ENCODE measurements at regions not wholly inside any gene's neighbourhood (a gene's known extent, or its start where the extent isn't known, plus 50 kb on each side); places are given as distances from the start of the nearest gene placed in this dataset.
A peak's percentile ranks its signal among the peaks of the same experiment; 100 is the strongest.

DNA sequence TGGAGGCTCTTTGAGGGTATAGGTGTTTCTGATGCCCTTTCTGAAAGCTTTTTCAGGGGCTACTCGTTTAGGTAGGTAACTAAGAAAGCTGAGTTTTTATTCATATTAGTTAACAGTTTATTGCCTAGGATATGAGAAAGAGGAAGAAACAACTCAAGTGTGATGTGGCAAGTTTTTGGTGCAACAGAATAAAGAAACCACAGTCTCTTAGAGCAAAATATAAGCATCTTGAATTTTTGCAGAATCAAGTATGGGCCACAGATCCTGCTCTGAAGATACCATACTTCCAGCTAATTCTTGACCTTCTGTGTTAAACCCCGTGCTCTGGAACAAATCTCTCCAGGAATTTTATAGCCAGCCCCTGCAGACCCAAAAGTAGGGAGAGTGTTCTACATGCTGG, 147.7 kb upstream of the SLC1A4 start:
- CTCF ChIA-PET = interaction anchor here (1.7 to 2.5 kb wide), 2 partner anchors 9 to 195 kb away, joined by 6 to 8 read pairs; no protein-coding TSS in a partner anchor
- ATAC-seq (no peak), DNase-seq (ENCODE audit: low spot score) (no peak)
- Mint-ChIP-seq H3K4me3 (no peak overlapping the region), H3K4me1 (peaks cover 2% of the 10 kb centered on the region), H3K36me3 (no peaks in the 10 kb centered on the region), H3K27me3 (ENCODE audit: low read depth) (no peaks in the 10 kb centered on the region), H3K27ac (no peak overlapping the region), H3K9me3 (peaks cover 7% of the 10 kb centered on the region)
- POLR2A ChIA-PET = no interaction called here
- no peak for TF ChIP-seq ZNF416 (CRISPR knock-in tag; IDR thresholded peaks at IDR 0.05)
- TF ChIP-seq FOXP1 (CRISPR knock-in tag; IDR thresholded peaks at IDR 0.05; ENCODE audit: borderline replicate concordance) = no peak

DNA sequence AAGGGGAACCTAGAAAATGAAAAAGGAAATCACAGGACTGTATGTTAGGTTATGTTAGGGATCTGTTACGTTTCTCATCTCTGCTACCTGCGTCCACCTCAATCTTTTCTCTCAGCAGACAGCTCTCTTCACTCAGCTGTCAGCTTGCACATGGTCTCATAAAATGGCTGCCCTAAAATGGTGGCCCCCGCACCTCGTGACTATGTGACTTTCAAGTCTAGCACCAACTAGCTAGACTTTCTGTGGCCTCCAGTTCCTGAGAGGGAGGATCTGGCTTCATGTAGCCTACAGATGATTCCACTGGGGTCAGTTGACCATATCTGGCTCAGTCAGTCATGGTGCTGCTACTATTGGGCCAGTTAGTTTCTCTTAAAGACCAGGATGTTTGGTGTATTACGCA, 147.2 kb upstream of the SLC1A4 start:
- no peak for ATAC-seq
- peaks cover 2% of the 10 kb centered on the region for H3K4me1 Mint-ChIP-seq
- no peak for TF ChIP-seq IRF1 (CRISPR knock-in tag; IDR thresholded peaks at IDR 0.05)
- H3K27ac Mint-ChIP-seq = no peak overlapping the region
- CTCF ChIA-PET = interaction anchor here (1.7 kb wide), 1 partner anchor 10 kb away, joined by 8 read pairs; no protein-coding TSS in a partner anchor
- DNase-seq (ENCODE audit: low spot score) = no peak
- H3K36me3 Mint-ChIP-seq = no peaks in the 10 kb centered on the region
- H3K27me3 Mint-ChIP-seq (ENCODE audit: low read depth) = no peaks in the 10 kb centered on the region
- POLR2A ChIA-PET = no interaction called here
- H3K9me3 Mint-ChIP-seq = peaks cover 7% of the 10 kb centered on the region
- no peak overlapping the region for H3K4me3 Mint-ChIP-seq

DNA sequence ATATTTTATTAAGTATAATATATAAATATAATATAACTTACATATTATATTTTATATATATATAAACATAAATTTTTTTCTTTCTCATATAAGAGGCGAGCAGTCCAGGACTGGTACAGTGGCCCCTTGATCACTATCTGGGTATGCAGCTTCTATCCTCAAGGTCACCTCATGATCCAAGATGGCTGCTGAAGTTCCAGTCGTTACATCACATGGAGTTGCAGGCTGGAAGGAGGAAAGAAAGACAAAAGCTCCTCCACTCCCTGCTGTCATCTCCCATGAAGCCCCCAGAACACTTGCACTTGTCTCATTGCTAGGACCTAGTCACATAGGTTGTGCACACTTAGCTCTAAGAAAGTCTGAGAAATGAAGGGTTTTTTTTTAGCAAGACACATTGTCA, 145.1 kb upstream of the SLC1A4 start:
- ATAC-seq (no peak), DNase-seq (ENCODE audit: low spot score) (no peak)
- no peak overlapping the region for H3K4me3 Mint-ChIP-seq
- CTCF ChIA-PET = interaction anchor here (3.0 kb wide), 1 partner anchor 13 kb away, joined by 8 read pairs; no protein-coding TSS in a partner anchor
- no peaks in the 10 kb centered on the region; the same call in 1 of the 2 replicates for H3K27me3 Mint-ChIP-seq (ENCODE audit: low read depth)
- TF ChIP-seq OVOL2 (CRISPR knock-in tag; IDR thresholded peaks at IDR 0.05; ENCODE audit: borderline replicate concordance) = no peak
- TF ChIP-seq, protein P1, sequence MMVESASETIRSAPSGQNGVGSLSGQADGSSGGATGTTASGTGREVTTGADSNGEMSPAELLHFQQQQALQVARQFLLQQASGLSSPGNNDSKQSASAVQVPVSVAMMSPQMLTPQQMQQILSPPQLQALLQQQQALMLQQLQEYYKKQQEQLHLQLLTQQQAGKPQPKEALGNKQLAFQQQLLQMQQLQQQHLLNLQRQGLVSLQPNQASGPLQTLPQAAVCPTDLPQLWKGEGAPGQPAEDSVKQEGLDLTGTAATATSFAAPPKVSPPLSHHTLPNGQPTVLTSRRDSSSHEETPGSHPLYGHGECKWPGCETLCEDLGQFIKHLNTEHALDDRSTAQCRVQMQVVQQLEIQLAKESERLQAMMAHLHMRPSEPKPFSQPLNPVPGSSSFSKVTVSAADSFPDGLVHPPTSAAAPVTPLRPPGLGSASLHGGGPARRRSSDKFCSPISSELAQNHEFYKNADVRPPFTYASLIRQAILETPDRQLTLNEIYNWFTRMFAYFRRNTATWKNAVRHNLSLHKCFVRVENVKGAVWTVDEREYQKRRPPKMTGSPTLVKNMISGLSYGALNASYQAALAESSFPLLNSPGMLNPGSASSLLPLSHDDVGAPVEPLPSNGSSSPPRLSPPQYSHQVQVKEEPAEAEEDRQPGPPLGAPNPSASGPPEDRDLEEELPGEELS (CRISPR knock-in tag; IDR thresholded peaks at IDR 0.05) = no peak
- TF ChIP-seq GRHL2 (CRISPR knock-in tag; IDR thresholded peaks at IDR 0.05; ENCODE audit: insufficient replicate concordance, severe bottlenecking) = no peak
- TF ChIP-seq, protein P2, sequence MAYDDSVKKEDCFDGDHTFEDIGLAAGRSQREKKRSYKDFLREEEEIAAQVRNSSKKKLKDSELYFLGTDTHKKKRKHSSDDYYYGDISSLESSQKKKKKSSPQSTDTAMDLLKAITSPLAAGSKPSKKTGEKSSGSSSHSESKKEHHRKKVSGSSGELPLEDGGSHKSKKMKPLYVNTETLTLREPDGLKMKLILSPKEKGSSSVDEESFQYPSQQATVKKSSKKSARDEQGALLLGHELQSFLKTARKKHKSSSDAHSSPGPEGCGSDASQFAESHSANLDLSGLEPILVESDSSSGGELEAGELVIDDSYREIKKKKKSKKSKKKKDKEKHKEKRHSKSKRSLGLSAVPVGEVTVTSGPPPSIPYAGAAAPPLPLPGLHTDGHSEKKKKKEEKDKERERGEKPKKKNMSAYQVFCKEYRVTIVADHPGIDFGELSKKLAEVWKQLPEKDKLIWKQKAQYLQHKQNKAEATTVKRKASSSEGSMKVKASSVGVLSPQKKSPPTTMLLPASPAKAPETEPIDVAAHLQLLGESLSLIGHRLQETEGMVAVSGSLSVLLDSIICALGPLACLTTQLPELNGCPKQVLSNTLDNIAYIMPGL (CRISPR knock-in tag; IDR thresholded peaks at IDR 0.05) = no peak
- TF ChIP-seq HMGA2 (CRISPR knock-in tag; IDR thresholded peaks at IDR 0.05) = peak; percentile 73; the same call in 1 of the 2 replicates
- POLR2A ChIA-PET = no interaction called here
- peaks cover 4% of the 10 kb centered on the region for H3K4me1 Mint-ChIP-seq
- H3K36me3 Mint-ChIP-seq = no peaks in the 10 kb centered on the region
- H3K27ac Mint-ChIP-seq = no peak overlapping the region
- H3K9me3 Mint-ChIP-seq = peaks cover 7% of the 10 kb centered on the region

DNA sequence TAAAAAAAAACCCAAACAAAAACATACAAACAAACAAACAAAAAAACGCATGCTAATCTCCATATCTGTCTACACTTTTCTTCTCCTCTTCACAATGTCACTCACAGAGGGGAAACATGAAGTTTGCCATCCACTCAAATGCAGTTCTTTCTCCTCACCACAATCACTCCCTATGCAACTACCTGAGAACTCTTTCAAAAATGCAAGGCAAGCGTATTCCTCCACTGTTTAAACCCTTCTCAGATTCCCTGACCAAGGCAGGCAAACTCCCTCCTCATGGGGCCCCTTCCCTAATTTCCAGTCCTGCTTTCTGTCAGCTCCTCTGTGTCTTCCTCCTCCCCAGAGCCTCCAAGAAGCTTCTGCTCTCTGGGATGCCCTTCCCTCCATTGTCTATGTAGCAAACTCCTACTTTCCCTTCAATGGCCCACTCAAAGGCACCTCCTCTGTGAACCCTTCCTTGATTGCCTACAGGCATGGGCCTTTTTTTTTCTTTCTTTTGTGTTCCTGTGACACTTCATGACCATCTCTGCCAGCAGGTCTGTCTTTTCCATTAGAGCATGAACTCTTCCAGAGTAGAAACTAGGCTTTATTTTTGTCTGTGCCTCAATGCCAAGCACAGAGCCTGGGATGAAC, 143.8 kb upstream of the SLC1A4 start:
- ATAC-seq (no peak), DNase-seq (ENCODE audit: low spot score) (no peak)
- POLR2A ChIA-PET = no interaction called here
- Mint-ChIP-seq H3K27me3 (ENCODE audit: low read depth) (no peaks in the 10 kb centered on the region; the same call in 1 of the 2 replicates), H3K4me1 (peaks cover 4% of the 10 kb centered on the region), H3K9me3 (peaks cover 7% of the 10 kb centered on the region), H3K27ac (no peak overlapping the region), H3K36me3 (no peaks in the 10 kb centered on the region), H3K4me3 (no peak overlapping the region)
- CTCF ChIA-PET = interaction anchor here (1.1 to 3.0 kb wide), 2 partner anchors 14 to 15 kb away, joined by 3 to 8 read pairs; no protein-coding TSS in a partner anchor
- TF ChIP-seq SMAD4 (CRISPR knock-in tag; IDR thresholded peaks at IDR 0.05) = no peak
- no peak for TF ChIP-seq NFE2L1 (CRISPR knock-in tag; IDR thresholded peaks at IDR 0.05)
- no peak for TF ChIP-seq ATF1 (CRISPR knock-in tag; IDR thresholded peaks at IDR 0.05)
- TF ChIP-seq, protein P3, sequence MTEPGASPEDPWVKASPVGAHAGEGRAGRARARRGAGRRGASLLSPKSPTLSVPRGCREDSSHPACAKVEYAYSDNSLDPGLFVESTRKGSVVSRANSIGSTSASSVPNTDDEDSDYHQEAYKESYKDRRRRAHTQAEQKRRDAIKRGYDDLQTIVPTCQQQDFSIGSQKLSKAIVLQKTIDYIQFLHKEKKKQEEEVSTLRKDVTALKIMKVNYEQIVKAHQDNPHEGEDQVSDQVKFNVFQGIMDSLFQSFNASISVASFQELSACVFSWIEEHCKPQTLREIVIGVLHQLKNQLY (CRISPR knock-in tag; IDR thresholded peaks at IDR 0.05) = no peak
- TF ChIP-seq PRDM15 (CRISPR knock-in tag; IDR thresholded peaks at IDR 0.05) = no peak
- TF ChIP-seq ZNF263 (CRISPR knock-in tag; IDR thresholded peaks at IDR 0.05; ENCODE audit: low read depth) = no peak
- no peak for TF ChIP-seq ZNF425 (CRISPR knock-in tag; conservative IDR thresholded peaks at IDR 0.05)
- TF ChIP-seq CDX4 (CRISPR knock-in tag; IDR thresholded peaks at IDR 0.05; ENCODE audit: borderline replicate concordance) = no peak

Data from WTC11 (cell line).